K562 (cell line): ENCODE measurements at regions not wholly inside any gene's neighbourhood (a gene's known extent, or its start where the extent isn't known, plus 50 kb on each side); places are given as distances from the start of the nearest gene placed in this dataset.

Source experiments
- ATAC-seq: fragments of 200-7000 bp; cut with Tn5 transposase; 3 replicates; pipeline ENCODE4 v1.9.1; 2020; ENCODE audit warnings: moderate library complexity
- BruUV-seq: library from RNA; stranded (reverse); fragments of 400-500 nt; replicated peaks from 2 replicates; lab custom pipeline; 2021; lab: Mats Ljungman, UMichigan
- CTCF ChIA-PET: fragments of 300-600 bp; formaldehyde crosslinking; extraction: SDS; loops from one replicate; lab custom pipeline; 2021; ENCODE audit warnings: low intra/inter-chr PET ratio; lab: Yijun Ruan, JAX
- POLR2A ChIA-PET: fragments of 300-600, 350-650 bp; sonication (Branson Sonifier 250); formaldehyde crosslinking; extraction: SDS; loops from one replicate; lab custom pipeline; 2021; ENCODE audit warnings: antibody characterized with exemption, inconsistent platforms; lab: Yijun Ruan, JAX
- DNase-seq, 4 experiments: peaks; one replicate each; pipeline versions ENCODE4 v3.0.0 to v3.0.0-alpha.2; 2011 to 2018; ENCODE audit warnings: low spot score in 3 of 4, mixed read lengths in 3 of 4; ENCODE audit errors: extremely low read depth in 1 of 4
- FAIRE-seq: peaks from 2 replicates; lab custom pipeline; 2011; peaks lifted over from hg19 to GRCh38; lab: Jason Lieb, UNC
- H2AFZ ChIP-seq: 2 replicates; pipeline ENCODE4 v1.6.0; 2011; ENCODE audit warnings: low read depth, low read length, control low read depth, inconsistent platforms
- H3K27ac ChIP-seq: fragments of 200-600 bp; 3 replicates; pipeline ENCODE4 v1.8.0; 2011; ENCODE audit warnings: low read depth, mild to moderate bottlenecking, control low read depth, inconsistent platforms, low read length, moderate library complexity, mixed read lengths; ENCODE audit errors: extremely low read depth
- H3K27me3 ChIP-seq, 2 experiments: fragments of 300-600 bp in 1 of 2; 2 replicates in 1 of 2; 3 replicates in 1 of 2; pipeline versions ENCODE4 v1.6.0 to v1.8.0; 2011; ENCODE audit warnings: inconsistent platforms in 2 of 2, low read length in 2 of 2, mild to moderate bottlenecking in 1 of 2, mixed read lengths in 1 of 2, moderate library complexity in 1 of 2; ENCODE audit not compliant: control insufficient read depth in 2 of 2, insufficient read depth in 2 of 2
- H3K36me3 ChIP-seq: fragments of 300-600 bp; 3 replicates; pipeline ENCODE4 v1.8.0; 2011; ENCODE audit warnings: mild to moderate bottlenecking, low read length, inconsistent platforms; ENCODE audit not compliant: control insufficient read depth, insufficient read depth
- H3K4me1 ChIP-seq, 2 experiments: fragments of 200-600 bp in 1 of 2; replicated peaks in 1 of 2; 2 replicates in 1 of 2; 3 replicates in 1 of 2; pipeline versions ENCODE4 v1.5.1 to v1.8.0; 2011; ENCODE audit warnings: inconsistent platforms in 2 of 2, low read length in 2 of 2, mild to moderate bottlenecking in 1 of 2, mixed read lengths in 1 of 2, moderate library complexity in 1 of 2; ENCODE audit not compliant: control insufficient read depth in 2 of 2, insufficient read depth in 2 of 2
- H3K4me2 ChIP-seq: 2 replicates; pipeline ENCODE4 v1.6.1; 2011; ENCODE audit warnings: low read length, control low read depth, inconsistent platforms, mixed read lengths; ENCODE audit not compliant: insufficient read depth
- H3K4me3 ChIP-seq: fragments of 200-600 bp; sonication (generic), shearing (Covaris generic); 2 replicates; pipeline ENCODE4 v1.5.1; 2016; ENCODE audit warnings: control low read depth, inconsistent platforms
- H3K79me2 ChIP-seq: fragments of 200-600 bp; 3 replicates; pipeline ENCODE4 v1.8.0; 2011; ENCODE audit warnings: low read length, inconsistent platforms; ENCODE audit not compliant: control insufficient read depth, insufficient read depth
- H3K9ac ChIP-seq, 2 experiments: 2 replicates each; pipeline versions ENCODE4 v1.6.0 to v1.6.1; 2011; ENCODE audit warnings: low read depth in 2 of 2, low read length in 2 of 2, control low read depth in 1 of 2, inconsistent platforms in 1 of 2, mild to moderate bottlenecking in 1 of 2, mixed read lengths in 1 of 2; ENCODE audit not compliant: insufficient read depth in 1 of 2
- H3K9me1 ChIP-seq: one replicate; pipeline ENCODE4 v1.6.0; 2011; ENCODE audit warnings: inconsistent platforms, mild to moderate bottlenecking, low read length, moderate library complexity; ENCODE audit not compliant: control insufficient read depth, insufficient read depth
- H3K9me3 ChIP-seq: replicated peaks from 2 replicates; pipeline ENCODE4 v1.5.1; 2011; ENCODE audit warnings: low read depth, low read length, inconsistent platforms; ENCODE audit not compliant: control insufficient read depth, insufficient read depth
- H4K20me1 ChIP-seq: replicated peaks from 2 replicates; pipeline ENCODE4 v1.6.1; 2011; ENCODE audit warnings: low read length, inconsistent platforms, mixed read lengths; ENCODE audit not compliant: control insufficient read depth, insufficient read depth
- KDM2B ChIP-seq: fragments of 250-450 bp; sonication (Bioruptor Pico); IDR thresholded peaks from 2 replicates; pipeline ENCODE4 v1.8.0; 2021; ENCODE audit warnings: mild to moderate bottlenecking, moderate library complexity
- NBN ChIP-seq: fragments of 450-650 bp; IDR thresholded peaks from 2 replicates; pipeline ENCODE4 v1.6.1; 2016; ENCODE audit warnings: low read depth, mild to moderate bottlenecking
- PHF8 ChIP-seq: fragments of 200-600 bp; sonication (generic); IDR thresholded peaks from 2 replicates; pipeline ENCODE4 v1.6.1; 2012; ENCODE audit warnings: mixed run types, mild to moderate bottlenecking, inconsistent platforms, low read length, moderate library complexity, borderline replicate concordance
- SAP30 ChIP-seq: fragments of 200-600 bp; sonication (generic); IDR thresholded peaks from 2 replicates; pipeline ENCODE4 v1.6.1; 2012; ENCODE audit warnings: borderline replicate concordance, low read depth, mild to moderate bottlenecking, moderate library complexity, low read length, control low read depth, inconsistent platforms; ENCODE audit not compliant: insufficient read depth, poor library complexity, severe bottlenecking
- SRSF7 ChIP-seq: fragments of 200-400 bp; formaldehyde crosslinking; optimal IDR thresholded peaks from 2 replicates; pipeline ENCODE3; 2017; ENCODE audit warnings: mild to moderate bottlenecking, low read depth, low read length
- XRCC3 ChIP-seq: fragments of 450-650 bp; IDR thresholded peaks from 2 replicates; pipeline ENCODE4 v1.6.1; 2017; ENCODE audit warnings: mild to moderate bottlenecking, moderate library complexity
- ZNF436 ChIP-seq: fragments of 250-450, 450-650 bp; sonication (Bioruptor Pico); formaldehyde crosslinking; IDR thresholded peaks from 2 replicates; pipeline ENCODE4 v1.7.0; 2020; ENCODE audit warnings: mild to moderate bottlenecking
- ZNF699 ChIP-seq: fragments of 250-450 bp; sonication (Bioruptor Pico); IDR thresholded peaks from 2 replicates; pipeline ENCODE4 v1.8.0; 2021; ENCODE audit warnings: mild to moderate bottlenecking, moderate library complexity; ENCODE audit not compliant: insufficient replicate concordance
- WGBS: fragments of 100-300 bp; shearing (Covaris generic); methylation state at CpG from one replicate; pipeline ENCODE4 v1.1.6; 2016; ENCODE audit warnings: low coverage, mixed read lengths; ENCODE audit not compliant: insufficient coverage; ENCODE audit errors: missing lambda C conversion rate; 5-methylcytosine and 5-hydroxymethylcytosine counted together
- in situ Hi-C: fragments of 300-500 bp; cut with MboI; formaldehyde crosslinking; loops from 4 replicates; pipeline ENCODE4 v1.15.0; 2018; ENCODE audit warnings: inconsistent platforms, mixed read lengths
- intact Hi-C: fragments of 100-400 bp; cut with micrococcal nuclease; formaldehyde crosslinking; loops from 2 replicates; pipeline ENCODE4 v1.14.2; 2022
- TF ChIP-seq, protein P1 (sequence below): fragments of 450-650 bp; formaldehyde crosslinking; conservative IDR thresholded peaks from 2 replicates; pipeline ENCODE4 v1.4.0; 2022; ENCODE audit warnings: mild to moderate bottlenecking, missing genetic modification characterization

GRCh38 chr14:82084813-82085212 lies 551.2 kb upstream of the SEL1L start:
- no peak for TF ChIP-seq SAP30
- TF ChIP-seq SRSF7, result no peak
- TF ChIP-seq ZNF436 (CRISPR knock-in tag), result no peak
- no peak for TF ChIP-seq XRCC3
- TF ChIP-seq, protein P1, sequence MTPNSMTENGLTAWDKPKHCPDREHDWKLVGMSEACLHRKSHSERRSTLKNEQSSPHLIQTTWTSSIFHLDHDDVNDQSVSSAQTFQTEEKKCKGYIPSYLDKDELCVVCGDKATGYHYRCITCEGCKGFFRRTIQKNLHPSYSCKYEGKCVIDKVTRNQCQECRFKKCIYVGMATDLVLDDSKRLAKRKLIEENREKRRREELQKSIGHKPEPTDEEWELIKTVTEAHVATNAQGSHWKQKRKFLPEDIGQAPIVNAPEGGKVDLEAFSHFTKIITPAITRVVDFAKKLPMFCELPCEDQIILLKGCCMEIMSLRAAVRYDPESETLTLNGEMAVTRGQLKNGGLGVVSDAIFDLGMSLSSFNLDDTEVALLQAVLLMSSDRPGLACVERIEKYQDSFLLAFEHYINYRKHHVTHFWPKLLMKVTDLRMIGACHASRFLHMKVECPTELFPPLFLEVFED (CRISPR knock-in tag), result no peak
- no peak for TF ChIP-seq ZNF699 (CRISPR knock-in tag)
- no peak for TF ChIP-seq PHF8
- no peak for TF ChIP-seq KDM2B (CRISPR knock-in tag)
- no peak for TF ChIP-seq NBN
- in situ Hi-C loops, result no loop called here
- H3K27ac ChIP-seq, result no peak overlapping the region
- no peaks in the 10 kb centered on the region for H4K20me1 ChIP-seq
- POLR2A ChIA-PET, result no interaction called here
- H3K9ac ChIP-seq, result no peak overlapping the region
- no peaks in the 10 kb centered on the region for H3K9me1 ChIP-seq
- 0% methylated on average over 3 of the region's 3 CpGs for WGBS
- intact Hi-C loops, result no loop called here
- no peak overlapping the region for H3K4me2 ChIP-seq
- H3K4me1 ChIP-seq, result no peaks in the 10 kb centered on the region
- H3K36me3 ChIP-seq, result no peaks in the 10 kb centered on the region
- ATAC-seq (no peak), FAIRE-seq (no peak), DNase-seq (no peak)
- H3K79me2 ChIP-seq, result no peaks in the 10 kb centered on the region
- CTCF ChIA-PET, result no interaction called here
- H3K9me3 ChIP-seq, result no peaks in the 10 kb centered on the region
- BruUV-seq, result no TSS peak
- no peak overlapping the region for H3K4me3 ChIP-seq
- no peak overlapping the region for H2AFZ ChIP-seq
- no peaks in the 10 kb centered on the region for H3K27me3 ChIP-seq
